ENCODE measurements at regions not wholly inside any gene's neighbourhood (a gene's known extent, or its start where the extent isn't known, plus 50 kb on each side); places are given as distances from the start of the nearest gene placed in this dataset.
"Not testable (repeated sequence)": the region's sequence is repeated elsewhere in the genome, so short reads cannot be mapped to it uniquely, and the experiment has no call there.

- Histone ChIP-seq H3K9me3 (ENCODE audit: control extremely low read depth in 1 of 5, control insufficient read depth in 4 of 5, insufficient read depth in 2 of 5, low read depth in 1 of 5, low read length in 4 of 5) (no peaks in the 10 kb centered on the region), H3K27me3 (replicated peaks in 2 of 5; ENCODE audit: control insufficient read depth in 4 of 5, insufficient read depth in 5 of 5, low read length in 4 of 5) (no peaks in the 10 kb centered on the region), H3K4me1 (ENCODE audit: control extremely low read depth in 1 of 4, control insufficient read depth in 4 of 4, insufficient read depth in 4 of 4, low read length in 3 of 4) (no peaks in the 10 kb centered on the region), H3K36me3 (ENCODE audit: control insufficient read depth in 4 of 4, insufficient read depth in 4 of 4, low read length in 3 of 4) (no peaks in the 10 kb centered on the region), H3K4me3 (ENCODE audit: control insufficient read depth in 1 of 7, extremely low read depth in 1 of 7, insufficient read depth in 4 of 7, low read depth in 2 of 7, low read length in 6 of 7) (no peak overlapping the region), H3K27ac (ENCODE audit: insufficient read depth in 1 of 2, low read depth in 1 of 2, low read length in 2 of 2, poor library complexity in 1 of 2, severe bottlenecking in 2 of 2) (no peak overlapping the region)
- 77% methylated on average over 5 of the region's 10 CpGs for WGBS (ENCODE audit: insufficient coverage)
- DNase-seq, result no peak
- POLR2A ChIA-PET, result no interaction called here
- CTCF ChIA-PET, result no interaction called here
Observed at GRCh38 chr4:33739884-33740632, 2504.3 kb downstream of the ARAP2 start.

- H3K4me3 ChIP-seq (ENCODE audit: control insufficient read depth in 1 of 7, extremely low read depth in 1 of 7, insufficient read depth in 4 of 7, low read depth in 2 of 7, low read length in 6 of 7); CTCF ChIA-PET; H3K27me3 ChIP-seq (replicated peaks in 2 of 5; ENCODE audit: control insufficient read depth in 4 of 5, insufficient read depth in 5 of 5, low read length in 4 of 5); POLR2A ChIA-PET; H3K27ac ChIP-seq (ENCODE audit: insufficient read depth in 1 of 2, low read depth in 1 of 2, low read length in 2 of 2, poor library complexity in 1 of 2, severe bottlenecking in 2 of 2); H3K36me3 ChIP-seq (ENCODE audit: control insufficient read depth in 4 of 4, insufficient read depth in 4 of 4, low read length in 3 of 4); H3K9me3 ChIP-seq (ENCODE audit: control extremely low read depth in 1 of 5, control insufficient read depth in 4 of 5, insufficient read depth in 2 of 5, low read depth in 1 of 5, low read length in 4 of 5); DNase-seq; H3K4me1 ChIP-seq (ENCODE audit: control extremely low read depth in 1 of 4, control insufficient read depth in 4 of 4, insufficient read depth in 4 of 4, low read length in 3 of 4): not testable (repeated sequence)
- 44% methylated on average over 5 of the region's 5 CpGs for WGBS (ENCODE audit: insufficient coverage)
Observed at GRCh38 chr4:33740871-33741270, 2503.4 kb downstream of the ARAP2 start.

- Histone ChIP-seq H3K4me3 (ENCODE audit: control insufficient read depth in 1 of 7, extremely low read depth in 1 of 7, insufficient read depth in 4 of 7, low read depth in 2 of 7, low read length in 6 of 7) (no peak overlapping the region), H3K27me3 (replicated peaks in 2 of 5; ENCODE audit: control insufficient read depth in 4 of 5, insufficient read depth in 5 of 5, low read length in 4 of 5) (no peaks in the 10 kb centered on the region), H3K9me3 (ENCODE audit: control extremely low read depth in 1 of 5, control insufficient read depth in 4 of 5, insufficient read depth in 2 of 5, low read depth in 1 of 5, low read length in 4 of 5) (no peaks in the 10 kb centered on the region), H3K27ac (ENCODE audit: insufficient read depth in 1 of 2, low read depth in 1 of 2, low read length in 2 of 2, poor library complexity in 1 of 2, severe bottlenecking in 2 of 2) (no peak overlapping the region), H3K36me3 (ENCODE audit: control insufficient read depth in 4 of 4, insufficient read depth in 4 of 4, low read length in 3 of 4) (no peaks in the 10 kb centered on the region), H3K4me1 (ENCODE audit: control extremely low read depth in 1 of 4, control insufficient read depth in 4 of 4, insufficient read depth in 4 of 4, low read length in 3 of 4) (no peaks in the 10 kb centered on the region)
- ChIA-PET CTCF (no interaction called here), POLR2A (no interaction called here)
- no peak for DNase-seq
- WGBS (ENCODE audit: insufficient coverage), result 86% methylated on average over 2 of the region's 2 CpGs
Observed at GRCh38 chr4:33746979-33747378, 2497.3 kb downstream of the ARAP2 start.

GRCh38 chr4:33751050-33751449 is 2493.3 kb downstream of the ARAP2 start:
- WGBS (ENCODE audit: insufficient coverage), result 86% methylated on average over 1 of the region's 3 CpGs
- Histone ChIP-seq H3K4me3 (ENCODE audit: control insufficient read depth in 1 of 7, extremely low read depth in 1 of 7, insufficient read depth in 4 of 7, low read depth in 2 of 7, low read length in 6 of 7) (no peak overlapping the region), H3K36me3 (ENCODE audit: control insufficient read depth in 4 of 4, insufficient read depth in 4 of 4, low read length in 3 of 4) (no peaks in the 10 kb centered on the region), H3K9me3 (ENCODE audit: control extremely low read depth in 1 of 5, control insufficient read depth in 4 of 5, insufficient read depth in 2 of 5, low read depth in 1 of 5, low read length in 4 of 5) (no peaks in the 10 kb centered on the region), H3K27ac (ENCODE audit: insufficient read depth in 1 of 2, low read depth in 1 of 2, low read length in 2 of 2, poor library complexity in 1 of 2, severe bottlenecking in 2 of 2) (no peak overlapping the region), H3K4me1 (ENCODE audit: control extremely low read depth in 1 of 4, control insufficient read depth in 4 of 4, insufficient read depth in 4 of 4, low read length in 3 of 4) (no peaks in the 10 kb centered on the region), H3K27me3 (replicated peaks in 2 of 5; ENCODE audit: control insufficient read depth in 4 of 5, insufficient read depth in 5 of 5, low read length in 4 of 5) (no peaks in the 10 kb centered on the region)
- CTCF ChIA-PET, result no interaction called here
- no peak for DNase-seq
- POLR2A ChIA-PET, result no interaction called here

- no peaks in the 10 kb centered on the region for H3K4me1 ChIP-seq (ENCODE audit: control extremely low read depth in 1 of 4, control insufficient read depth in 4 of 4, insufficient read depth in 4 of 4, low read length in 3 of 4)
- H3K9me3 ChIP-seq (ENCODE audit: control extremely low read depth in 1 of 5, control insufficient read depth in 4 of 5, insufficient read depth in 2 of 5, low read depth in 1 of 5, low read length in 4 of 5), result no peaks in the 10 kb centered on the region
- ChIA-PET POLR2A (no interaction called here), CTCF (no interaction called here)
- no peak for DNase-seq
- H3K27ac ChIP-seq (ENCODE audit: insufficient read depth in 1 of 2, low read depth in 1 of 2, low read length in 2 of 2, poor library complexity in 1 of 2, severe bottlenecking in 2 of 2), result no peak overlapping the region
- WGBS (ENCODE audit: insufficient coverage), result no CpG with 5 or more reads among the region's 2 CpGs
- H3K4me3 ChIP-seq (ENCODE audit: control insufficient read depth in 1 of 7, extremely low read depth in 1 of 7, insufficient read depth in 4 of 7, low read depth in 2 of 7, low read length in 6 of 7), result no peak overlapping the region
- H3K27me3 ChIP-seq (replicated peaks in 2 of 5; ENCODE audit: control insufficient read depth in 4 of 5, insufficient read depth in 5 of 5, low read length in 4 of 5), result no peaks in the 10 kb centered on the region
- H3K36me3 ChIP-seq (ENCODE audit: control insufficient read depth in 4 of 4, insufficient read depth in 4 of 4, low read length in 3 of 4), result no peaks in the 10 kb centered on the region
Observed at GRCh38 chr4:33772582-33772981, 2471.7 kb downstream of the ARAP2 start.

GRCh38 chr4:33780952-33781791 is 2463.1 kb downstream of the ARAP2 start:
- 100% methylated on average over 2 of the region's 6 CpGs for WGBS (ENCODE audit: insufficient coverage)

GRCh38 chr4:33785843-33786242 is 2458.5 kb downstream of the ARAP2 start:
- POLR2A ChIA-PET, result no interaction called here
- CTCF ChIA-PET, result no interaction called here
- no peak overlapping the region for H3K4me3 ChIP-seq (ENCODE audit: control insufficient read depth in 1 of 7, extremely low read depth in 1 of 7, insufficient read depth in 4 of 7, low read depth in 2 of 7, low read length in 6 of 7)
- no peaks in the 10 kb centered on the region for H3K36me3 ChIP-seq (ENCODE audit: control insufficient read depth in 4 of 4, insufficient read depth in 4 of 4, low read length in 3 of 4)
- H3K4me1 ChIP-seq (ENCODE audit: control extremely low read depth in 1 of 4, control insufficient read depth in 4 of 4, insufficient read depth in 4 of 4, low read length in 3 of 4), result no peaks in the 10 kb centered on the region
- DNase-seq, result no peak
- H3K9me3 ChIP-seq (ENCODE audit: control extremely low read depth in 1 of 5, control insufficient read depth in 4 of 5, insufficient read depth in 2 of 5, low read depth in 1 of 5, low read length in 4 of 5), result no peaks in the 10 kb centered on the region
- no peak overlapping the region for H3K27ac ChIP-seq (ENCODE audit: insufficient read depth in 1 of 2, low read depth in 1 of 2, low read length in 2 of 2, poor library complexity in 1 of 2, severe bottlenecking in 2 of 2)
- no CpG with 5 or more reads among the region's 2 CpGs for WGBS (ENCODE audit: insufficient coverage)
- no peaks in the 10 kb centered on the region for H3K27me3 ChIP-seq (replicated peaks in 2 of 5; ENCODE audit: control insufficient read depth in 4 of 5, insufficient read depth in 5 of 5, low read length in 4 of 5)

More at GRCh38 chr4:33780952-33781791, 2463.1 kb downstream of the ARAP2 start:
- DNase-seq, result no peak
- ChIA-PET CTCF (no interaction called here), POLR2A (no interaction called here)
- H3K27ac ChIP-seq (ENCODE audit: insufficient read depth in 1 of 2, low read depth in 1 of 2, low read length in 2 of 2, poor library complexity in 1 of 2, severe bottlenecking in 2 of 2), result no peak overlapping the region
- no peaks in the 10 kb centered on the region for H3K4me1 ChIP-seq (ENCODE audit: control extremely low read depth in 1 of 4, control insufficient read depth in 4 of 4, insufficient read depth in 4 of 4, low read length in 3 of 4)
- no peak overlapping the region for H3K4me3 ChIP-seq (ENCODE audit: control insufficient read depth in 1 of 7, extremely low read depth in 1 of 7, insufficient read depth in 4 of 7, low read depth in 2 of 7, low read length in 6 of 7)
- no peaks in the 10 kb centered on the region for H3K9me3 ChIP-seq (ENCODE audit: control extremely low read depth in 1 of 5, control insufficient read depth in 4 of 5, insufficient read depth in 2 of 5, low read depth in 1 of 5, low read length in 4 of 5)
- no peaks in the 10 kb centered on the region for H3K27me3 ChIP-seq (replicated peaks in 2 of 5; ENCODE audit: control insufficient read depth in 4 of 5, insufficient read depth in 5 of 5, low read length in 4 of 5)
- no peaks in the 10 kb centered on the region for H3K36me3 ChIP-seq (ENCODE audit: control insufficient read depth in 4 of 4, insufficient read depth in 4 of 4, low read length in 3 of 4)

All from common myeloid progenitor, CD34-positive (primary cell).